ENCODE measurements at regions not wholly inside any gene's neighbourhood (a gene's known extent, or its start where the extent isn't known, plus 50 kb on each side); places are given as distances from the start of the nearest gene placed in this dataset.

DNA sequence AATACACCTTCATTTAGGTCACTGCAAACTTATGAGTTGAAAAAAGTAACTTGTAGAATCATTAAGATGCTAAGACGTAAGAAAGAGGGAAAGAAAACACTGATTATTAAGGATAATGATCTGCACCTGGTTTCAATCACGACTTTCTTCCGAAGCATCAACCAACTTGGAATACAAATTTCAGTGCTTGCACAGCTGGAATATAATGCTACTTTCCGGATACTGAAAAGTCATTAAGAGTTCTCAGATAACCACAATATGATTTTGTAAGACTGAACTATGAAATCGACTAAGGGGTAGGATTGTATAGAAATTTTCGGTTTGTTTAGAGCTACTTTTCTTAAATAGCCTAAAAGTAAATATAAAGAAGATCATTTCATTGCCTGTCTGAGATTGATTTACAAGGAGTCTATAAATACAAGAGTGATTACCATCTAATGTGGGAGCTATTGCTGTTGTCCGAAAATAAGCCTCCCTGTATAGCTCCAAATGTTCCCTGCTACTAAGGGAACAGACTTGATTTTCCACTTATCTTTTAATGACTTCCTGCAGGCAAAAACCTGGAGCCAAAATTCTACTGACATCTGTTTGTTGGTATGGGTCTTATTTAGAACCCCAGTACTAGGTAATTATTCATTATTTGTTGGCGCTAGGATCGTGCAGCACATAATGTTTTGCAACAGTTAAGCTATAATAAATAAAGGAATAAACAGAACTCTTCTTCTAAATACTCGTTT is 673.3 kb downstream of the KCNT2 start:
- TF ChIP-seq, protein P1, sequence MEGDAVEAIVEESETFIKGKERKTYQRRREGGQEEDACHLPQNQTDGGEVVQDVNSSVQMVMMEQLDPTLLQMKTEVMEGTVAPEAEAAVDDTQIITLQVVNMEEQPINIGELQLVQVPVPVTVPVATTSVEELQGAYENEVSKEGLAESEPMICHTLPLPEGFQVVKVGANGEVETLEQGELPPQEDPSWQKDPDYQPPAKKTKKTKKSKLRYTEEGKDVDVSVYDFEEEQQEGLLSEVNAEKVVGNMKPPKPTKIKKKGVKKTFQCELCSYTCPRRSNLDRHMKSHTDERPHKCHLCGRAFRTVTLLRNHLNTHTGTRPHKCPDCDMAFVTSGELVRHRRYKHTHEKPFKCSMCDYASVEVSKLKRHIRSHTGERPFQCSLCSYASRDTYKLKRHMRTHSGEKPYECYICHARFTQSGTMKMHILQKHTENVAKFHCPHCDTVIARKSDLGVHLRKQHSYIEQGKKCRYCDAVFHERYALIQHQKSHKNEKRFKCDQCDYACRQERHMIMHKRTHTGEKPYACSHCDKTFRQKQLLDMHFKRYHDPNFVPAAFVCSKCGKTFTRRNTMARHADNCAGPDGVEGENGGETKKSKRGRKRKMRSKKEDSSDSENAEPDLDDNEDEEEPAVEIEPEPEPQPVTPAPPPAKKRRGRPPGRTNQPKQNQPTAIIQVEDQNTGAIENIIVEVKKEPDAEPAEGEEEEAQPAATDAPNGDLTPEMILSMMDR (conservative IDR thresholded peaks at IDR 0.05), result no peak
- TF ChIP-seq EZH2 (IDR thresholded peaks at IDR 0.05; ENCODE audit: low read depth), result no peak

Data from PC-9 (cell line).